Endodermal cell (in vitro differentiated cells): ENCODE measurements at regions not wholly inside any gene's neighbourhood (a gene's known extent, or its start where the extent isn't known, plus 50 kb on each side); places are given as distances from the start of the nearest gene placed in this dataset.

Source experiments
- DNase-seq: peaks from one replicate; pipeline ENCODE4 v3.0.0-alpha.2; 2017
- H3K27ac ChIP-seq: 2 replicates; pipeline ENCODE4 v1.5.1; 2013; ENCODE audit warnings: mild to moderate bottlenecking, low read depth, low read length, moderate library complexity
- H3K27me3 ChIP-seq: 2 replicates; pipeline ENCODE4 v1.6.1; 2013; ENCODE audit warnings: mild to moderate bottlenecking, low read length, moderate library complexity; ENCODE audit not compliant: insufficient read depth, control insufficient read depth, poor library complexity, severe bottlenecking
- H3K36me3 ChIP-seq: 2 replicates; pipeline ENCODE4 v1.7.0; 2013; ENCODE audit warnings: mild to moderate bottlenecking, low read length, moderate library complexity; ENCODE audit not compliant: control insufficient read depth, insufficient read depth
- H3K4me1 ChIP-seq: one replicate; pipeline ENCODE4 v1.7.0; 2013; ENCODE audit warnings: low read length; ENCODE audit not compliant: control insufficient read depth, insufficient read depth
- H3K4me3 ChIP-seq: 2 replicates; pipeline ENCODE4 v1.5.1; 2013; ENCODE audit warnings: mild to moderate bottlenecking, low read length, moderate library complexity
- H3K9ac ChIP-seq: 2 replicates; pipeline ENCODE4 v1.6.1; 2013; ENCODE audit warnings: mild to moderate bottlenecking, low read length, moderate library complexity; ENCODE audit not compliant: poor library complexity, severe bottlenecking; ENCODE audit errors: extremely low read depth
- H3K9me3 ChIP-seq: 2 replicates; pipeline ENCODE4 v1.6.1; 2013; ENCODE audit warnings: mild to moderate bottlenecking, low read length, moderate library complexity; ENCODE audit not compliant: control insufficient read depth
- H3K27ac Mint-ChIP-seq: 2 replicates; pipeline ENCODE4 v1.8.0; 2020; ENCODE audit warnings: mixed read lengths
- H3K27me3 Mint-ChIP-seq: 2 replicates; pipeline ENCODE4 v1.8.0; 2021; ENCODE audit warnings: mild to moderate bottlenecking, mixed read lengths; ENCODE audit not compliant: insufficient read depth
- H3K36me3 Mint-ChIP-seq: 2 replicates; pipeline ENCODE4 v1.8.0; 2020; ENCODE audit warnings: low read depth, mixed read lengths
- H3K4me1 Mint-ChIP-seq: 2 replicates; pipeline ENCODE4 v1.8.0; 2020; ENCODE audit warnings: mixed read lengths
- H3K4me3 Mint-ChIP-seq: 2 replicates; pipeline ENCODE4 v1.8.0; 2020; ENCODE audit warnings: mild to moderate bottlenecking, moderate library complexity, mixed read lengths
- H3K9me3 Mint-ChIP-seq: 2 replicates; pipeline ENCODE4 v1.8.0; 2020; ENCODE audit warnings: mild to moderate bottlenecking, mixed read lengths
- CTCF ChIP-seq: fragments of 200-600 bp; sonication (generic); conservative IDR thresholded peaks from 2 replicates; pipeline ENCODE4 v1.5.0; 2021; ENCODE audit warnings: antibody characterized with exemption, mild to moderate bottlenecking
- WGBS, 2 experiments: methylation state at CpG; one replicate each; pipeline versions ENCODE4 v1.1.5 to v1.1.7; 2013; ENCODE audit warnings: missing lambda C conversion rate in 2 of 2, mixed read lengths in 1 of 2; ENCODE audit not compliant: insufficient coverage in 1 of 2, insufficient read length in 1 of 2; 5-methylcytosine and 5-hydroxymethylcytosine counted together

DNA sequence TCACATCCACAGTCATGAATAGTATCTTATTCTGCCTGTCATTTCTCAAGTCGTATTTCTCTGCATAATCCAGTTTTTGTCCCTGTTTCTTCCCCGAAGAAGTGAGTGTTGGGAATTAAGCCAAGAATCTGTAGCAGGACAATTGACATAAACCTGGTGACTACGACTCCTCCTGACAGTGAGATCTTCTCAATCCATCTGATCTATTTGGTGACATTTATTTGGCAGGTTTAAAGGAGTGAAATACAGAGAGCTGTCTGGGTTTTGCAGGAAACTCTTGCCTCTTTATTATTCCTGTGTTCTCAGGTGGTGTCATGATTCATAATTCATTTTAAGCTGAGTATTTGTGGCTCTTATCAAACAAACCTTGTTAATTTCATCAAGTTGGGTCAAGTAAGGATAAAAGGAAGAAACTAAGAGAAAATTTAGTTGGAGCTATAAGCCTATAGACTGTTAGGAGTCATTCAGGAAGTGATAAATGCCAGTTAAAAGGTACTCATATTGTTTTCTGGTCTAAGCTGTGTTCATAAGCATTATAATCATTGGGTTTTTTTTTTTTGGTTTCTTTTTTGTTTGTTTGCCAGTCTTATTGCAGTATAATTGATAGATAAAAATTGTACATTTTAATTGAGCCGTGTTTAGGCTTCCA, 95.9 kb upstream of the PCSK1 start:
- no peak overlapping the region for H3K4me3 ChIP-seq
- H3K9ac ChIP-seq = no peak overlapping the region
- H3K36me3 Mint-ChIP-seq = no peaks in the 10 kb centered on the region
- H3K4me3 Mint-ChIP-seq = no peak overlapping the region
- no peaks in the 10 kb centered on the region for H3K9me3 ChIP-seq
- peaks cover 8% of the 10 kb centered on the region for H3K4me1 Mint-ChIP-seq
- H3K27ac Mint-ChIP-seq = no peak overlapping the region
- H3K9me3 Mint-ChIP-seq = peaks cover 1% of the 10 kb centered on the region
- no peak overlapping the region for H3K27ac ChIP-seq
- H3K27me3 ChIP-seq = no peaks in the 10 kb centered on the region
- no peak for TF ChIP-seq CTCF
- H3K36me3 ChIP-seq = no peaks in the 10 kb centered on the region
- no peak for DNase-seq
- H3K27me3 Mint-ChIP-seq = no peaks in the 10 kb centered on the region
- H3K4me1 ChIP-seq = no peaks in the 10 kb centered on the region
- WGBS, 2 experiments = 69 to 75% methylated on average over 4 of the region's 4 CpGs

- Histone ChIP-seq H3K4me1 (no peaks in the 10 kb centered on the region), H3K27me3 (no peaks in the 10 kb centered on the region), H3K27ac (no peak overlapping the region), H3K9ac (no peak overlapping the region), H3K36me3 (no peaks in the 10 kb centered on the region), H3K9me3 (no peaks in the 10 kb centered on the region), H3K4me3 (no peak overlapping the region)
- no peak overlapping the region for H3K4me3 Mint-ChIP-seq
- H3K27me3 Mint-ChIP-seq = no peaks in the 10 kb centered on the region
- peaks cover 1% of the 10 kb centered on the region for H3K9me3 Mint-ChIP-seq
- DNase-seq = no peak
- no peak overlapping the region for H3K27ac Mint-ChIP-seq
- 91 to 92% methylated on average over 2 to 6 of the region's 6 CpGs for WGBS, 2 experiments
- TF ChIP-seq CTCF = no peak
- no peaks in the 10 kb centered on the region for H3K36me3 Mint-ChIP-seq
- H3K4me1 Mint-ChIP-seq = peaks cover 8% of the 10 kb centered on the region
These were observed 96.5 kb upstream of the PCSK1 start for GRCh38 chr5:96529559-96529958.

- H3K9me3 ChIP-seq = no peaks in the 10 kb centered on the region
- H3K27me3 ChIP-seq = no peaks in the 10 kb centered on the region
- Mint-ChIP-seq H3K9me3 (peaks cover 1% of the 10 kb centered on the region), H3K27me3 (no peaks in the 10 kb centered on the region), H3K36me3 (no peaks in the 10 kb centered on the region), H3K4me1 (peaks cover 8% of the 10 kb centered on the region), H3K27ac (no peak overlapping the region), H3K4me3 (no peak overlapping the region)
- no peak for DNase-seq
- no peak for TF ChIP-seq CTCF
- no peak overlapping the region for H3K4me3 ChIP-seq
- no peaks in the 10 kb centered on the region for H3K4me1 ChIP-seq
- no peaks in the 10 kb centered on the region for H3K36me3 ChIP-seq
- H3K9ac ChIP-seq = no peak overlapping the region
- H3K27ac ChIP-seq = no peak overlapping the region
These were observed 97.9 kb upstream of the PCSK1 start for GRCh38 chr5:96530901-96531300.
